Limb (tissue), 2 donors: ENCODE measurements at regions not wholly inside any gene's neighbourhood (a gene's known extent, or its start where the extent isn't known, plus 50 kb on each side); places are given as distances from the start of the nearest gene placed in this dataset.

ENCODE experiments used
- DNase-seq, 2 donors: peaks; one replicate each; pipeline ENCODE4 v3.0.0-alpha.2; 2016; ENCODE audit errors: extremely low spot score in 2 of 2

GRCh38 chr12:130258863-130259262 lies 78.8 kb upstream of the PIWIL1 start:
- no peak for DNase-seq

GRCh38 chr12:130263025-130263424 lies 74.7 kb upstream of the PIWIL1 start:
- no peak for DNase-seq

GRCh38 chr12:130263996-130264395 lies 73.7 kb upstream of the PIWIL1 start:
- DNase-seq = no peak

- no peak for DNase-seq
Measured at GRCh38 chr12:130266751-130267150, 70.9 kb upstream of the PIWIL1 start.

GRCh38 chr12:130280231-130280630 lies 57.5 kb upstream of the PIWIL1 start:
- DNase-seq = peak in 1 of 2 donors; percentile 10

- DNase-seq = no peak
Measured at GRCh38 chr12:130280742-130281141, 56.9 kb upstream of the PIWIL1 start.

GRCh38 chr12:130281153-130281799 lies 56.4 kb upstream of the PIWIL1 start:
- peak; percentile 38 to 72 for DNase-seq

- DNase-seq = no peak
Measured at GRCh38 chr12:130286041-130286440, 51.6 kb upstream of the PIWIL1 start.

GRCh38 chr12:130286741-130287440 lies 50.8 kb upstream of the PIWIL1 start:
- DNase-seq = no peak
